ENCODE measurements at regions not wholly inside any gene's neighbourhood (a gene's known extent, or its start where the extent isn't known, plus 50 kb on each side); places are given as distances from the start of the nearest gene placed in this dataset.
"Not testable (repeated sequence)": the region's sequence is repeated elsewhere in the genome, so short reads cannot be mapped to it uniquely, and the experiment has no call there.

DNA sequence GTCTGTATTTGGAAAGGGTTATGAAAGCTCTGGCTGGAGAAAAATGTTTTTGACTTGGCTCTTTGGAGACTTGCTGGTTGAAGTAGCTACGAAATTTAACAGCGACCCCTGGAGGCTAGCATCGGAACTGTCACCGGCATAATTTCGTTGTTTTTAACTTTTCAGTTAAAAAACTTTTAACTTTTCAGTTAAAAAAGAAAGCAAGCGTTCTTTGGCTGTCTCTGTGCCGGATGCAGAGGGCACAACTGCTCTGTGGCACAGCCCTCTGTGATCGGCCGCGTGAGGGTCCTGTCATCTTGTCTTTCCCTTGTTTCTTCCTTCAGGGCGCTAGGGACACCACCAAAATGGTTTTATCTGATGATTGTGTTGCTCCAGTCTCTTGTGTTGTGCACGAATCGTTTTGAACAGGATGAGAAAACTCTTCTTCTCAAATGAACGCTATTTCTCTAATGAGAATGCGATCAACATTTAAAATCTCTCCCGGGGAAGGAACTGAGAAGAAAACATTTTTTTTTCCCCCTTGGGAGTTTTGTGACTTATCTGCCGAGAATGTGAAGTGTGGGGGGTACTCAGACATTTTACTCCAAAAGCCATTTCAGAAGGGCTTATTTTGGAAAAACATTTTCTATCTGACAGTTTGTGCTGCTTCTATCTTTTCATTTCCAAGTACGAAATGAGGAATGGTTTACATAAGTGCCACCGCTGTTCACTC is 57.1 kb downstream of the ADCYAP1 start:
- DNase-seq, result peak; percentile 77

DNA sequence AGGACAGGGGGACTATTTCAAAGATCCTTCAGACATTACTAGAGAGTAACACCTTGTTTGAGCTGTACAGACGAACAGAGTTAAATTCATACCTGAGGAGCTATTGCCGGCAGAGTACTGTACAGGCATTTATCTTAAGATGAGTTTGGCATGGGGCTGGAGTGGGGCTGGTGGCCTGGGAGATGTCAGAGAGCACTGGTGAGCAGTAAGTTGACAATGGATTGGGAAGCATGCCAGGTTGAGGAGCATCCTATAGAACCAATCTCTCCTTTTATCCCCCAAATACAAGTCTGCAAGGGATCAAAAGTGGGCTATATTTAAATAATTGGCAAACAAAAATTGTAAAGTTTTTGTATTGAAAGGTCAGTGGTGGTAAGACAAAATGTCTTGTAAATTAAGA is 58.6 kb downstream of the ADCYAP1 start:
- DNase-seq, result no peak

DNA sequence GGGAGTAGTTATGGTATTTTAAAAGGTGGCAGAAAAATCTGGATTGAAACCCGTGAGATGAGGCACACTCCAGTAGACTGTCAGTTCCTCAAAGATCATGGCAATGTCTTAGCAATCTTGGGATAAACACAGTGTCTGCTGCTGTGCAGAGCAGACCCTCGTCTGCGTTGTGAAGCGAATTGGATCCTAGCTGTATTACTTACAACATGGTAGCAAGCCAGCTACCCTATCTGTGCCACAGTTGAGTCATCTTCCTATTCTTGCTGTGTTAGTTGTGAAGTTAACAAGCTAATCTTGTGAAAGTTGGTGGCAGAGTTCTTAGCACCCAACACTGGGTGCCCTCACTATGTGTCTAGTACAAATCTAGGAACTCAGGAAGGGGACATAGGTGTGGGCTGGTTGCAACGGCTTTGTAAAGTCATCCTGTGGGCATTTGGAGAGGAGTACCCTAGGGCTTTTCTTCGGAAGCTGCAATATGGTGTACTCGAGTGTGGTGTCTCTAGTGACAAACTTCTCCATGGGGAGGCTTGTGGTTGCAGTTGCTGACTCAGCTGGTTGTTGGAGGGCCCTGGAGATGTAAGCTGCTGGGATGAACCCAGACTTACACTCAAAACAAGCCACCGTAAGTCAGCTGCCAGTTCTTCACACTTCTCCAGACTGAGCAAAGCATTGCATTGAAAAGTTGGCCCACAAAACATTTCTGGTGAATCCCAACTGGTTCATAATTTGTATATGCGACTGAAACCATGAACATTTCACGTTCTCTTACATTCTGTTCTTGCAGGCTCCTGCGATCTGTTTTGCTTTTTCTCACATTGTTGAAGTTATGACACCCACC is 61.5 kb downstream of the ADCYAP1 start:
- no peak for DNase-seq

DNA sequence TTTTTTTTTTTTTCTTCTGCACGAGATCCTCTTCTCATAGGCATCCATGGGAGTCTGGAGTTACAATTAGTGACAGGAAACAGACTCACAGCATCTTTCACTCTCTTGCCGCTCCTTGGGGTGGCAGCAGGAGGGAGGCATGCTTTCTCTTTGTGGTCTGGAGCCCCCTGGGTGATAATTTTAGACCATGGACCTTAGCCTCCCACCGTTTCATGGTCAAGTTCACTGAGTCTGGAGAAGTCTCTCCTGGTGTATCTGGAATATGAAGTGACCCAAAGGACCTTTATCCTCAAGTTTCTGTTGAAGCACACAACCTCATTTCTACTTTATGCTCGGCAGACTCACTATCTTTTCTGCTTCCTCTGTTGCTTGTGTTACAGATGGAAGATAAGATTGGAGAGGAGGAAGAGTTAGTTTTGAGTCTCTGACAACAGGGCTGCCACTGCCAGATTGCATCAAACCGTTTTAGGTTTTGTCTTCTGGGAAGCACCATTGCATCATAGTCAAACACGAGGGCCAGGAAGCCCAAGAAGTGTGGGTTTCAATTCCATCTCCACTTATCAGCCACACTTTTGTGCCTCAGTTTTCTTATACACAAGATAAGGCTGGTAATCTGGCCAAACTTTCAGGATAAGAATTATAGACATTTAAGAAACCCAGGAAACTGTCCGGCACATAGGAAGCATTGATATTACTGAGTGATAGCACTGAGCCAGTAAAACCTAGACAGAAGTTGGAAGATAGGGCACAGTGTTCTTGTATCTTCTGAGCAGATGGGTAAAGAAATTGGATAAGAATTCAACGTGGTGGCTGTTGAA is 62.3 kb downstream of the ADCYAP1 start:
- no peak for DNase-seq

DNA sequence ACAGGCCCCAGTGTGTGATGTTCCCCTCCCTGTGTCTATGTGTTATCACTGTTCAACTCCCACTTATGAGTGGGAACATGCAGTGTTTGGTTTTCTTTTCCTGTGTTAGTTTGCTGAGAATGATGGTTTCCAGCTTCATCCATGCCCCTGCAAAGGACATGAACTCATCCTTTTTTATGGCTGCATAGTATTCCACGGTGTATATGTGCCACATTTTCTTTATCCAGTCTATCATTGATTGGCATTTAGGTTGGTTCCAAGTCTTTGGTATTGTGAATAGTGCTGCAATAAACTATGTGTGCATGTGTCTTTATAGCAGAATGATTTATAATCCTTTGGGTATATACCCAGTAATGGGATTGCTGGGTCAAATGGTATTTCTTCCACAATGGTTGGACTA is 64.2 kb downstream of the ADCYAP1 start:
- DNase-seq, result not testable (repeated sequence)

DNA sequence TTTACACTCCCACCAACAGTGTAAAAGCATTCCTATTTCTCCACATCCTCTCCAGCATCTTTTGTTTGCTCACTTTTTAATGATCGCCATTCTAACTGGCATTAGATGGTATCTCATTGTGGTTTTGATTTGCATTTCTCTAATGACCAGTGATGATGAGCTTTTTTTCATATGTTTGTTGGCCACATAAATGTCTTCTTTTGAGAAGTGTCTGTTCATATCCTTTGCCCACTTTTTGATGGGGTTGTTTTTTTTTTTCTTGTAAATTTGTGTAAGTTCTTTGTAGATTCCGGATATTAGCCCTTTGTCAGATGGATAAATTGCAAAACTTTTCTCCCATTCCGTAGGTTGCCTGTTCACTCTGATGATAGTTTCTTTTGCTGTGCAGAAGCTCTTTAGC is 64.6 kb downstream of the ADCYAP1 start:
- DNase-seq, result not testable (repeated sequence)

DNA sequence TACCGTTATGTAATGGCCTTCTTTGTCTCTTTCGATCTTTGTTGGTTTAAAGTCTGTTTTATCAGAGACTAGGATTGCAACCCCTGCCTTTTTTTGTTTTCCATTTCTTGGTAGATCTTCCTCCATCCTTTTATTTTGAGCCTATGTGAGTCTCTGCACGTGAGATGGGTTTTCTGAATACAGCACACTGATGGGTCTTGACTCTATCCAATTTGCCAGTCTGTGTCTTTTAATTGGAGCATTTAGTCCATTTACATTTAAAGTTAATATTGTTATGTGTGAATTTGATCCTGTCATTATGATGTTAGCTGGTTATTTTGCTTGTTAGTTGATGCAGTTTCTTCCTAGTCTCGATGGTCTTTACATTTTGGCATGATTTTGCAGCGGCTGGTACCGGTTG is 69.9 kb downstream of the ADCYAP1 start:
- DNase-seq, result not testable (repeated sequence)

DNA sequence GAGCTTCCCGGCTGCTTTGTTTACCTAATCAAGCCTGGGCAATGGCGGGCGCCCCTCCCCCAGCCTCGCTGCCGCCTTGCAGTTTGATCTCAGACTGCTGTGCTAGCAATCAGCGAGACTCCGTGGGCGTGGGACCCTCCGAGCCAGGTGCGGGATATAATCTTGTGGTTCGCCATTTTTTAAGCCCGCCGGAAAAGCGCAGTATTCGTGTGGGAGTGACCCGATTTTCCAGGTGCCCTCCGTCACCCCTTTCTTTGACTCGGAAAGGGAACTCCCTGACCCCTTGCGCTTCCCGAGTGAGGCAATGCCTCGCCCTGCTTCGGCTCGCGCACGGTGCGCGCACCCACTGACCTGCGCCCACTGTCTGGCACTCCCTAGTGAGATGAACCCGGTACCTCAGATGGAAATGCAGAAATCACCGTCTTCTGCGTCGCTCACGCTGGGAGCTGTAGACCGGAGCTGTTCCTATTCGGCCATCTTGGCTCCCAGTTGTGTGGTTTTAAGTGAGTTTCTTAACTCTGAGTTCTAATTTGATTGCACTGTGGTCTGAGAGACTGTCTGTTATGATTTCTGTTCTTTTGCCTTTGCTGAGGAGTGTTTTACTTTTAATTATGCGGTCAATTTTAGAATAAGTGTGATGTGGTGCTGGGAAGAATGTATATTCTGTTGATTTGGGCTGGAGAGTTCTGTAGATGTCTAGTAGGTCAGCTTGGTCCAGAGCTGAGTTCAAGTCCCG is 71.9 kb downstream of the ADCYAP1 start:
- not testable (repeated sequence) for DNase-seq

DNA sequence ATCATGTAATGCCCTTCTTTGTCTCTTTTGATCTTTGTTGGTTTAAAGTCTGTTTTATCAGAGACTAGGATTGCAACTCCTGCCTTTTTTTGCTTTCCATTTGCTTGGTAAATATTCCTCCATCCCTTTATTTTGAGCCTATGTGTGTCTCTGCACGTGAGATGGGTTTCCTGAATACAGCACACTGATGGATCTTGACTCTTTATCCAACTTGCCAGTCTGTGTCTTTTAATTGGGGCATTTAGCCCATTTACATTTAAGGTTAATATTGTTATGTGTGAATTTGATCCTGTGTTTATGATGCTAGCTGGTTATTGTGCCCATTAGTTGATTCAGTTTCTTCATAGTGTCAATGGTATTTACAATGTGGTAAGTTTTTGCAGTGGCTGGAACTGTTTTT is 72.7 kb downstream of the ADCYAP1 start:
- DNase-seq, result not testable (repeated sequence)

DNA sequence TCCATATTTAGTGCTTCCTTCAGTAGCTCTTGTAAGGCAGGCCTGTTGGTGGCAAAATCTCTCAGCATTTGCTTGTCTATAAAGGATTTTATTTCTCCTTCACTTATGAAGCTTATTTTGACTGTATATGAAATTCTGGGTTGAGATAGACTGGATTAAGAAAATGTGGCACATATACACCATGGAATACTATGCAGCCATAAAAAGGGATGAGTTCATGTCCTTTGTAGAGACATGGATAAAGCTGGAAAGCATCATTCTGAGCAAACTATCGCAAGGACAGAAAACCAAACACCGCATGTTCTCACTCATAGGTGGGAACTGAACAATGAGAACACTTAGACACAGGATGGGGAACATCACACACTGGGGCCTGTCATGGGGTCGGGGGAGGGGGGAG is 73.1 kb downstream of the ADCYAP1 start:
- DNase-seq, result not testable (repeated sequence)

DNA sequence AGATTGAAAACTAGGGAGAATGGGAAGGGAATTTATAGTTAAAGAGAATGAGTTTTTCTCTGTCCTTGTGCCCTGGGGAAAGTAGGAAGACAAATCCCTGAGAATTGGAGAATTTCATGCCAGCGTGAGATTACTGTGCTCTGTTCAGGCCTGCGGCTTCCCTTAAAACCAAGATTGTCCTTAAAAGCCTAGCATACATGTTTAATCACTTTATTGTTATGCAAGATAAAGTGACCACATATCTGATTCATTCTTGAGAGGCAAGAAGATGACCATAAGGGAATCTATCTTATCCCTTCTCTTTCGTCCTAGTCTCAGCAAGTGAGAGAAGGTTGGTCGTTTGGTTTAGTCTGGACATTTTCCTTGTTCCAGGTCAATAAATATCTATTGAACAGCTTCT is 75.9 kb downstream of the ADCYAP1 start:
- no peak for DNase-seq

DNA sequence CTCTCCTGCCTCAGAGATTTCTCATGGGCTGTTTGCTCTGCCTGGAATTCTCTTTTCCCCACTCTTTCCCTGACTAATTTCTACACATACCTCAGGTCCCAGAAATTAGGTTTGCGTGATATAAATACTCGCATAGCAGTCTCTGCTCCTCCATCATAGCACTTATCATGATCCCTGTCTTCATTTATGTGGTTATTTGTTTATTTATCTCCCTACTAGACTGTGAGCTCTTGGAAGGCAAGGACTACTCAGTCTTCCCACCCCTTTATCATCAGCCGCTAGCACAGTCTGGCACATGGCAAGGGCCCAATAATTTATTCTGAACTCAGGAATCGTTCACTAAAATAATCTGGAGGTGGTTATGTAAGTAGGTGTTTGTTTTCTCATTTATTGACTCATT is 79.3 kb downstream of the ADCYAP1 start:
- no peak for DNase-seq

DNA sequence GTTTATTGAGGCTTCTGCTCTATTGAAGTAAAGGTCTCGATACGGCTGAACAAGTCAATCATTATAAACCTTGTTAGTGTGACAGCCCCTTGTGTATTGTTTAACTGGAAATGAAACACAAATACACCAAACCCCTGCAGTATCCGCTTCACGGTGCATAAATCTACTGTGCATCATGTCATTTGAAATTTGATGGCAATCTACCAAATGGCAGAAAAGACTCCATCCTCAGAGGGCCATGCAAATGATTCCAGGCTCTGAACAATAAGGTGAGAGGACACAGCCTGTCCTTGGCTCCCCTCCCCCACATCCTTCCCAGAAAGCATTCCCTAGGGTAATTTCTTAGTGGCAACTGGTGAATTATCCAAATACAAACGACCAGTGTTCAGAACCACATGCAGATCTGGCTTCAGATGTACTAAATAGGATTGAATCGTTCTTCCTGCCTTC is 80.6 kb downstream of the ADCYAP1 start:
- peak; percentile 63 for DNase-seq

DNA sequence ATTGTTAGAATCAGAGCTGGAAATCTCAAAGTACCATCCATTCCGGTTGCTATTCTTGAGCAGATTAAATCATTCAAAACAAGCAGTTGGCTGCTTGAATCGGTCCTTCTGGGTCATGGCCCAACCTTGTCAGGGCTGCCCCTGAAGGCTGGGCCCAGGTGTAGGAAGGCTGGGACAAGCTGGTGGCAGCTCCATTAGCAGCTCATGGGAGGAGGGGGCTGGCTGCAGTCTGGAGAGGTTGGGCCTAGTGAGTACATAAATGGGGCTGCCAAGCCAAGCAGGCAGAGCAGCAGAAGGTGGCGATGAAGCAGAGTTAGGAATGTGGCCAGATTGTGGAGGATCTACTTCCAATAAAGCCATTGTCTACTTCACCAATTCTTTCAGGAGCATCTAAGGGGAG is 81.4 kb downstream of the ADCYAP1 start:
- DNase-seq, result peak; percentile 64

DNA sequence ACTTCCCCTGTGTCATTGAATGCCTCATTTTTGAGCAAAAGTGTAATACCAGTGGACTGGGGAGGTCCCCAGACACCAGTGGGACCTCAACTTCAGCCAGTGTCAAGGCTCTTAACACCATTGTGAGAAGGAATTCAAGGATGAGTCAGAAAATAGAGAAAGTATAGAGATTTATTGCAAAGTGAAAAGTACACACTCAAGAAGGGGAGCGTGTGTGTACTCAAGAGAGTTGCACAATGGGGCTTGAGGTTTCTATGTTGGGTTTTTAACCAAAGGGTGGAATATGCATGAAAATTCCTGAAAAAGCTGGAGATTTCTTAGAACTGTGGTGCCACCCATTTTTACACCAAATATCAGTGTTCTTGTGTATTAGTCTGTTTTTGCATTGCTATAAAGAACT is 81.9 kb downstream of the ADCYAP1 start:
- no peak for DNase-seq

DNA sequence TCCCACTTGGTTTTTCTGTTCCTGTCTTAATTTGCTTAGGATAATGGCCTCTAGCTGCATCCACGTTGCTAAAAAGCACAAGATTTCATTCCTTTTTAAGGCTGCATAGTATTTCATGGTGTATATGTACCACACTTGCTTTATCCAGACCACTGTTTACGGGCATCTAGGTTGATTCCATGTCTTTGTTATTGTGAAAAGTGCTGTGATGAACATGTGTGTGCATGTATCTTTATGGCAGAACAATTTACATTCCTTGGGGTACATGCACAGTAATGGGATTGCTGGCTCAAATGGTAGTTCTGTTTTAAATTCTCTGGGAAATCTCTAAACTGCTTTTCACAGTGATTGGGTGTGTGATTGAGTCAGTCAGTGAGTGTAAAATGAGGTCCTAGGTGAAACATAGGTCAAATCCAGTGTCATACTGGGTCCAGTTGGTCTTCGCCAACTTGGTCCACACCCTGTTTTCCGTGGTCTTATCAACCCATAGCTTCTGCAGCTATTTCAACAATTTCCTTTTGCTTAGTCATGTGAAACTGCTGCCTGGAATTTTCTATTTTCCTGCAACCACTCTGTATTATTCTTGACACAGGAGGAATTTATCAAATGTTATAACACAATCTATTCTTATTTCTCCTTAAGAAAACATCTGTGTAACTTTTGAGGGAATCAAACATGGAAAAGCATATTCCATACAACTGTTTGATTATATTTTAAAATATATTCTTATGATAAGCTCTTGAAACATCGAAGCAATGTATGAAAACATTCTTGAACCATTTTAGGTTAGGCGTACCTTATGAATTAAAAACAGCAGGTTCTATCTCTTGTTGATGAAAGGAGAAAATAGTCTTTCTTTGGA is 82.9 kb downstream of the ADCYAP1 start:
- no peak for DNase-seq

DNA sequence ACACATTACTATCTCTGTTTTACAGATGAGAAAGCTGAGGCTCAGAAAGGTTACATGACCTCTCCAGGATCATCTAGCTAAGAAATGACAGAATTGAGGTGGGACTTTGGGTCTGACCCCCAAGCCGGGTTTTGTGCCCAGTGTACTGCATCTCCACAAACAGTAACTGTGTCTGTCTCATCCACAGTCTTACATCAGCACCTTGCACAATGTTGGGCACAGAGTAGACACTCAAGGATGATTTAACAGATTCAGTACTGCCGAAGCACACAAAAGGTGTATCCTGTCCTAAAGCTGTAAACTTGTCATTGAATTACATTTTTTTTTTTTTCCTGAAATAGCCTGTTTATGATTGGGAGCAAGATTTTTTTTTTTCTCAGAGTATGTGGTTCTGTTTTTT is 84.8 kb downstream of the ADCYAP1 start:
- no peak for DNase-seq

DNA sequence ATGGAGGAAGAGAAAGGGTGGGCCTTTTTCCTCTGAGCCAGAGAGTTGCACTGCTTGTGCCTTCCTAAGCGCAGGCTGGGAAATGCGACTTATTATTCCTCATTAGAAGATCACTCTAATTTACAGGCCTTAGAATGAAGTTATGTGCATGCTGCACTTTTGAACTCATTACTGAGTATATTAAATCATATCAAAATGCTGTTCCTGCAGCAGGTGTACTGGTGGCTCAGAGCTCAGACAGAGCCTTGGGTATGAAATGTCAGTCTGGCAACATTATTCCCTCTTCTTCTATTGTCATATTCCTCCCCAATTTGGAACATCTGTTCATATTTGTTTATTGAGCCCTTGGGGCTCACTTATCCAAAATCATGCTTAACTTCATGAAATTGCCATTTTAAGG is 85.5 kb downstream of the ADCYAP1 start:
- DNase-seq, result no peak

DNA sequence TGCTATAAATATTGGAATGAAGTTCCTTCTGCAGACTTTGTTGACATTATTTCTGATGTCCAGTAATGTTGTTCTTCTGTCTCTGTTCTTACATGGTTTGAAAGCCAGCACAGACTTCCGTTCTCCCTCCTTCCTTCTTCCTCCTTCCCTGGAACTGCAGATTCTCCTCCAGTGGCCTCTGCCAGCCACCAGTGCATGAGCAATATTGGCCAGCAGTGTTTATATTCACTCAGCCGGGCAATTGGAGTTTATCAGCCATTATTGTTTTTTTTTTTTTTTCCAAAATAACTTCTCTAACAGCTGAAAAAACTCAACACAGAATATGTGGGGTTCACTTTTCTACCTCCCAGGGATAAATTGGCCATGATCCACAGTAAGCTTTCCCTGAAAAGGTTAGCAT is 86.8 kb downstream of the ADCYAP1 start:
- no peak for DNase-seq

DNA sequence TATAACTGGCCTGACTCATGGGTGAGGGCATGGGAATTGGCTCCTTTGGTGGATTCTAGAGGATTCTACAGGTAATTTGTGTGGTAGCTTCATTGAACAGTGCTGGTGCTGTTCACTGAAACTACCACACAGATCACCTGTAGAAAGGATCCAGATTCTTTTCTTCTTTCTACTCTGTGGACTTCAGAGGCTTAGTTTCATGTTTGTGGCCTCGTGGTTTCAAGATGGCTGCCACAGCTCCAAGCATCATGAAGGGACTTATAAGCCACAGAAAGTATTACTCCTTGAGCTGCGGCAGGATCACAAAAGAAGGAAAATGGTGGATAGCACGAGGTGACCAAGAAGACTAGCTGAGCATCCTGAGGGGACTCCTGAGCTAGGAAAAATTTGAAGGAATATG is 88.9 kb downstream of the ADCYAP1 start:
- no peak for DNase-seq

DNA sequence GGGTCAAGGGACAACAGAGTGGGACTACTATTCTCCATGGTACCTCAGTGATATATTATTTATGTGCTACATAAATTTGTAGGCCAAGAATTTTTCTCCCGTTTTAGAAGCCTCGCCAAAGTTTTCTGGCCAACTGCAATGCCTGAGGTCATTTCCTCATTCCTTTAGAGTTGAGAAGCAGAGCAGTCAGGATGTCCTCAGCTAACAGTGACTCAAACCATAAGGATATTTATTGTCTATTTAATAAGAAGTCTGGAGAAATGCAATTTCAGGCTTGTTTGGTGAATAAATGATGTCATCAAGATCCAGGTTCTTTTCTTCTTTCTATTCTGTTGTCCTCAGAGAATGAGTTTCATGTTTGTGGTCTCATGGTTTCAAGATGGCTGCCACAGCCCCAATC is 91.0 kb downstream of the ADCYAP1 start:
- DNase-seq, result no peak

DNA sequence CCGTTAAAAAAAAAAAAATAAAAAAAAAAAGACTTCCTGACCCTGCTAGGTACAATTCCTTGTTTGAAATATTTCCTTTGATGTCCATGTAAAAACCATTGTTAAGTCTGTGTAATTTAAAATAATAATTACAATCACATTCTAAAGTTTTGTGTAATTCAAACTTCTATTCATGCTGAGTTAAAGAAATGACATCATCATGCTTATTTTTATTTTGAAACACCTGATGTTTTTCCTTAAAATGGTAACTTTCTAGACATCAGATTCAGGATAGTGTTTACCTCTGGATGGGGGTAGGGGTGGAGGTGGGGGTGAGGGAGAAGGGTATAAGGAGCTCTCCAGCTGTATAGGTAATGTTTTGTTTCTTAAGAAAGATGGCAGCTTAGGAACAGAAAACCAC is 92.8 kb downstream of the ADCYAP1 start:
- DNase-seq, result no peak

Data from retina (tissue), 1 donor.